ENCODE measurements at regions not wholly inside any gene's neighbourhood (a gene's known extent, or its start where the extent isn't known, plus 50 kb on each side); places are given as distances from the start of the nearest gene placed in this dataset.
"Not testable (repeated sequence)": the region's sequence is repeated elsewhere in the genome, so short reads cannot be mapped to it uniquely, and the experiment has no call there.

DNA sequence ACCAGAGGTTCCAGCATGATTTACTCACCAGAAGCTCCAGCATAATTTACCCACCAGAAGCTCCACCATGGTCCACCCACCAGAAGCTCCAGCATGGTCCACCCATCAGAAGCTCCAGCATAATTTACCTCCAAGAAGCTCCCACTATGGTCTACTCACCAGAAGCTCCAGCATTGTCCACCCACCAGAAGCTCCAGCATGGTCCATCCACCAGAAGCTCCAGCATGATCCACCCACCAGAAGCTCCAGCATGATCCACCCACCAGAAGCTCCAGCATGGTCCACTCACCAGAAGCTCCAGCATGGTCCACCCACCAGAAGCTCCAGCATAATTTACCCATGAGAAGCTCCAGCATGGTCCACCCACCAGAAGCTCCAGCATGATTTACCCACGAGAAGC lies 4490.7 kb upstream of the OR11H1 start:
- not testable (repeated sequence) for H3K36me3 ChIP-seq (ENCODE audit: control insufficient read depth, low read depth, low read length); H3K27ac ChIP-seq (ENCODE audit: low read length); H3K9ac ChIP-seq (ENCODE audit: low read length); H3K27me3 ChIP-seq (ENCODE audit: control insufficient read depth, insufficient read depth, low read length); H3K4me3 ChIP-seq (ENCODE audit: low read length); H3K4me1 ChIP-seq (ENCODE audit: control insufficient read depth, low read depth, low read length)
- peaks cover 75% of the 10 kb centered on the region for H3K9me3 ChIP-seq (ENCODE audit: control insufficient read depth, low read depth, low read length)

DNA sequence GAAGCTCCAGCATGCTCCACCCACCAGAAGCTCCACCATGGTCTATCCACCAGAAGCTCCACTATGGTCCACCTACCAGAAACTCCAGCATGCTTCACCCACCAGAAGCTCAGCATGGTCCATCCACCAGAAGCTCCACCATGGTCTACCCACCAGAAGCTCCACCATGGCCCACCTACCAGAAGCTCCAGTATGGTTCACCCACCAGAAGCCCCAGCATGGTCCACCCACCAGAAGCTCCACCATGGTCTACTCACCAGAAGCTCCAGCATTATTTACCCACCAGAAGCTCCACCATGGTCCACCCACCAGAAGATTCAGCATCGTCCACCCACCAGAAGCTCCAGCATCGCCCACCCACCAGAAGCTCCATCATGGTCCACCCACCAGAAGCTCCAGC lies 4490.2 kb upstream of the OR11H1 start:
- H3K27me3 ChIP-seq (ENCODE audit: control insufficient read depth, insufficient read depth, low read length); H3K36me3 ChIP-seq (ENCODE audit: control insufficient read depth, low read depth, low read length); H3K27ac ChIP-seq (ENCODE audit: low read length); H3K4me1 ChIP-seq (ENCODE audit: control insufficient read depth, low read depth, low read length); H3K4me3 ChIP-seq (ENCODE audit: low read length); H3K9ac ChIP-seq (ENCODE audit: low read length): not testable (repeated sequence)
- peaks cover 76% of the 10 kb centered on the region for H3K9me3 ChIP-seq (ENCODE audit: control insufficient read depth, low read depth, low read length)

DNA sequence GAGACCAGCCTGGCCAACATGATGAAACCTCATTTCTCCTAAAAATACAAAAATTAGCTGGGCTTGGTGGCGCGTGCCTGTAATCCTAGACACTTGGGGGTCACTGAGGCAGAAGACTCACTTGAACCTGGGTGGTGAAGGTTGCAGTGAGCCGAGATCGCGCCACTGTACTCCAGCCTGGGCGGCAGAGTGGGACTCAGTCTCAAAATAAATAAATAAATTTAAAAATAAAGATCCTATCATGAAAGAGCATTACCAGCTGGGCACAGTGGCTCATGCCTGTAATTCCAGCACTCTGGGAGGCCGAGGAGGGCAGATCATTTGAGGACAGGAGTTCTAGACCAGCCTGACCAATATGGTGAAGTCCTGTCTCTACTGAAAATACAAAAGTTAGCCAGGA lies 4489.2 kb upstream of the OR11H1 start:
- H3K4me1 ChIP-seq (ENCODE audit: control insufficient read depth, low read depth, low read length); H3K27ac ChIP-seq (ENCODE audit: low read length); H3K27me3 ChIP-seq (ENCODE audit: control insufficient read depth, insufficient read depth, low read length); H3K9ac ChIP-seq (ENCODE audit: low read length); H3K36me3 ChIP-seq (ENCODE audit: control insufficient read depth, low read depth, low read length); H3K4me3 ChIP-seq (ENCODE audit: low read length): not testable (repeated sequence)
- peaks cover 76% of the 10 kb centered on the region for H3K9me3 ChIP-seq (ENCODE audit: control insufficient read depth, low read depth, low read length)

DNA sequence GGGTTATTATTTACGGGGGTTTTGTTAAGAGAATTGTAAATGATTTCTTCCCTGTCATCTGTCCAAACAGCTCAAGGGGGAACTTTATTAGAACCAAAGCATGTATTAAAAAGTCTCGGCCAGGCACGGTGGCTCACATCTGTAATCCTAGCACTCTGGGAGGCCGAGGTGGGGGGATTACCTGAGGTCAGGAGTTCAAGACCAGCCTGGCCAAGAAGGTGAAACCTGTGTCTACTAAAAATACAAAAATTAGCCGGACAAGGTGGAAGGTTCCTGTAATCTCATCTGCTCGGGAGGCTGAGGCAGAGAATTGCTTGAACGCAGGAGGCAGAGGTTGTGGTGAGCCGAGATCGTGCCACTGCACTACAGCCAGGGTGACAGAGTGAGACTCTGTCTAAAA lies 4486.6 kb upstream of the OR11H1 start:
- peaks cover 57% of the 10 kb centered on the region for H3K9me3 ChIP-seq (ENCODE audit: control insufficient read depth, low read depth, low read length)
- H3K36me3 ChIP-seq (ENCODE audit: control insufficient read depth, low read depth, low read length); H3K4me3 ChIP-seq (ENCODE audit: low read length); H3K27me3 ChIP-seq (ENCODE audit: control insufficient read depth, insufficient read depth, low read length); H3K4me1 ChIP-seq (ENCODE audit: control insufficient read depth, low read depth, low read length); H3K27ac ChIP-seq (ENCODE audit: low read length); H3K9ac ChIP-seq (ENCODE audit: low read length): not testable (repeated sequence)

DNA sequence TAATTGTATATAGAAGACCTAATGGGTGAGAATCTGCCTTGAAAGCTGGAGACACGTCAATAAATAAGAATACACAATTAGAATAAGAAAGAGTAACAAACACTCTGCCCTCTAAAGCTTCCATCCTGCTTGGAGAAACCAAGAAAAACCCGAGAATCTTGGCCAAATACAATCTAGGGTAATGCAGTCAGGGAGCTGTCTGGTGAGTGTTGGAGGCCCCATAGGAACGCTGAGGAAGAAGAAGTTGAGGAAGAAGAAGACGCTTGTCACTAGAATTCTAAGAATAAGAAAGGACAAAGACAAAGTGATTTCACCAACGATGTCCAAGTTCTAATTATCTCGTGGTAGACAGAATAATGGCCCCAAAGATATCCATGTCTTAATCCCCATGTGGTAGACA lies 4485.9 kb upstream of the OR11H1 start:
- Histone ChIP-seq H3K9me3 (ENCODE audit: control insufficient read depth, low read depth, low read length) (peaks cover 54% of the 10 kb centered on the region), H3K27ac (ENCODE audit: low read length) (no peak overlapping the region), H3K27me3 (ENCODE audit: control insufficient read depth, insufficient read depth, low read length) (no peaks in the 10 kb centered on the region), H3K36me3 (ENCODE audit: control insufficient read depth, low read depth, low read length) (no peaks in the 10 kb centered on the region), H3K4me1 (ENCODE audit: control insufficient read depth, low read depth, low read length) (no peaks in the 10 kb centered on the region), H3K4me3 (ENCODE audit: low read length) (no peak overlapping the region), H3K9ac (ENCODE audit: low read length) (no peak overlapping the region)

DNA sequence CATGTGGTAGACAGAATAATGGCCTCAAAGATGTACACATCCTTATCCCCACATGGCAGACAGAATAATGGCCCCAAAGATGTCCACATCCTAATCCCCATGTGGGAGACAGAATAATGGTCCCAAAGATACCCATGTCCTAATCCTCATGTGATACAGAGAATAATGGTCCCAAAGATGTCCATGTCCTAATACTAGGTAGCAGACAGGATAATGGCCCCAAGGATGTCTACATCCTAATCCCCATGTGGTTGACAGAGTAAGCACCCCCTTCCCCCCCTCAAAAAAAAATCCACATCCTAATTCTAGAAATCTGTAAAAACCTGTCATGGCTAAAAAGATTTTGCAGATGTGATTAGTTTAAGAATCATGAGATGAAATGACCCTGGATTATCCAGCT lies 4484.7 kb upstream of the OR11H1 start:
- H3K27me3 ChIP-seq (ENCODE audit: control insufficient read depth, insufficient read depth, low read length); H3K4me1 ChIP-seq (ENCODE audit: control insufficient read depth, low read depth, low read length); H3K36me3 ChIP-seq (ENCODE audit: control insufficient read depth, low read depth, low read length); H3K27ac ChIP-seq (ENCODE audit: low read length); H3K4me3 ChIP-seq (ENCODE audit: low read length); H3K9ac ChIP-seq (ENCODE audit: low read length): not testable (repeated sequence)
- H3K9me3 ChIP-seq (ENCODE audit: control insufficient read depth, low read depth, low read length): peaks cover 51% of the 10 kb centered on the region

DNA sequence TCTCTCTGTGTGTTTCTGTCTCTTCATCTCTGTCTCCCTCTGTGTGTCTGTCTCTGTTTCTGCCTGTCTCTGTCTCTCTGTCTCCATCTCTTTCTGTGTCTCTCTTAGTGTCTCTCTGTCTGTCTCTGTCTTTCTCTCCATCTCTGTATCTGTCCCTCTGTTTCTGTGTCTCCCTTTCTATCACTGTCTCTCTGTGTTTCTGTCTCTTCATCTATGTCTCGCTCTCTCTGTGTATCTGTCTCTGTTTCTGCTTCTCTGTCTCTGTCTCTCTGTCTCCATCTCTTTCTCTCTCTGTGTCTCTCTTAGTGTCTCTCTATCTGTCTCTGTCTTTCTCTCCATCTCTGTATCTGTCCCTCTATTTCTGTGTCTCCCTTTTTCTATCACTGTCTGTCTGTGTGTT lies 4479.1 kb upstream of the OR11H1 start:
- not testable (repeated sequence) for H3K9ac ChIP-seq (ENCODE audit: low read length); H3K4me3 ChIP-seq (ENCODE audit: low read length); H3K4me1 ChIP-seq (ENCODE audit: control insufficient read depth, low read depth, low read length); H3K36me3 ChIP-seq (ENCODE audit: control insufficient read depth, low read depth, low read length); H3K27me3 ChIP-seq (ENCODE audit: control insufficient read depth, insufficient read depth, low read length); H3K27ac ChIP-seq (ENCODE audit: low read length)
- peaks cover 30% of the 10 kb centered on the region for H3K9me3 ChIP-seq (ENCODE audit: control insufficient read depth, low read depth, low read length)

DNA sequence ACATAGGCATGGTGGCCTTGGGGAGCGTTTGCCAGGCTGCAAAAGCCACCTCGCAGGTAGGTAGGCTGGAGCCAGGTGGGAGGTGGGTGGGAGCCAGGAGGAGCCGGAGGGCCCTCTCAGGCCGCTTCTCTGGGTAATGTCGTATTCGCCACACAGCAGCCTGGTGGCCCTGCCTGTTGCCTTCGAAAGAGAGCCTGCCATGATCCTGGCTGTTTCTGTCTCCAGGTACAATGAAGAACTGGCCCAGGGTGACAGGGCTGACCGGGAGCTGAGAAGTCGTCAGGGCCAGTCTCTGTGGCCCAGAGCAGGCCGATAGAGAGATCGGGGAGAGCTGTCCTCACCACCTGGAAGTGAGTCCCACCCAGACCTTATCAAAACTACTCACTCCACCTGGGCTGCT lies 4477.8 kb upstream of the OR11H1 start:
- H3K9ac ChIP-seq (ENCODE audit: low read length); H3K27ac ChIP-seq (ENCODE audit: low read length); H3K36me3 ChIP-seq (ENCODE audit: control insufficient read depth, low read depth, low read length); H3K4me3 ChIP-seq (ENCODE audit: low read length); H3K4me1 ChIP-seq (ENCODE audit: control insufficient read depth, low read depth, low read length); H3K27me3 ChIP-seq (ENCODE audit: control insufficient read depth, insufficient read depth, low read length): not testable (repeated sequence)
- H3K9me3 ChIP-seq (ENCODE audit: control insufficient read depth, low read depth, low read length): peaks cover 41% of the 10 kb centered on the region

DNA sequence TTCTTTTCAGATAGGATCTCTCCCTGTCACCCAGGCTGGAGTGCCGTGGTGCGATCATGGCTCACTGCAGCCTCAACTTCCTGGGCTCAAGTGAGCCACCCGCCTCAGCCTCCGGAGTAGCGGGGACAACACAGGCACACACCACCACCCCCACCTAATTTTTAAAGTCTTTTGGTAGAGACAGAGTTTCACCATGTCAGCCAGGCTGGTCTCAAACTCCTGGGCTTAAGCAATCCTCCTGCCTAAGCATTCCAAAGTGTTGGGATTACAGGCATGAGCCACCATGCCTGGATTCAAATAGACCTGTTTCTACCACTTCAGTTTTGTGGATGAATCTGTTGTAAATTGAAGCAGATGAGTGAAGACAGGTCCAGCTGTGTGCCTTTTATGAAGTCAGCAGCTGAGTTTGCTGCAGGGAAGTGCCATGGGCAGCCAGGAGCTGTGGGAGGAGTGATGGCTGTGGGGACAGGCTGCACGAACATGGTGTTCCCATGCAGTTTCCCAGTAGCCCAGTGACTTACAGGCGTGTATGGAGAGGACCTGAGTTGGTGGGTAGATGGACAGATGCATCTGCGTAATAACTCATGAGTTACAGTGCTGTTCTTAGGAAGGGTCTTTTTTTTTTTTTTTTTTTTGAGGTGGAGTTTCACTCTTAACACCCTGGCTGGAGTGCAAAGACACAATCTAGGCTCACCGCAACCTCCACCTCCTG lies 4476.4 kb upstream of the OR11H1 start:
- not testable (repeated sequence) for H3K27me3 ChIP-seq (ENCODE audit: control insufficient read depth, insufficient read depth, low read length); H3K4me3 ChIP-seq (ENCODE audit: low read length); H3K9ac ChIP-seq (ENCODE audit: low read length); H3K4me1 ChIP-seq (ENCODE audit: control insufficient read depth, low read depth, low read length); H3K36me3 ChIP-seq (ENCODE audit: control insufficient read depth, low read depth, low read length); H3K27ac ChIP-seq (ENCODE audit: low read length)
- H3K9me3 ChIP-seq (ENCODE audit: control insufficient read depth, low read depth, low read length): peaks cover 52% of the 10 kb centered on the region

DNA sequence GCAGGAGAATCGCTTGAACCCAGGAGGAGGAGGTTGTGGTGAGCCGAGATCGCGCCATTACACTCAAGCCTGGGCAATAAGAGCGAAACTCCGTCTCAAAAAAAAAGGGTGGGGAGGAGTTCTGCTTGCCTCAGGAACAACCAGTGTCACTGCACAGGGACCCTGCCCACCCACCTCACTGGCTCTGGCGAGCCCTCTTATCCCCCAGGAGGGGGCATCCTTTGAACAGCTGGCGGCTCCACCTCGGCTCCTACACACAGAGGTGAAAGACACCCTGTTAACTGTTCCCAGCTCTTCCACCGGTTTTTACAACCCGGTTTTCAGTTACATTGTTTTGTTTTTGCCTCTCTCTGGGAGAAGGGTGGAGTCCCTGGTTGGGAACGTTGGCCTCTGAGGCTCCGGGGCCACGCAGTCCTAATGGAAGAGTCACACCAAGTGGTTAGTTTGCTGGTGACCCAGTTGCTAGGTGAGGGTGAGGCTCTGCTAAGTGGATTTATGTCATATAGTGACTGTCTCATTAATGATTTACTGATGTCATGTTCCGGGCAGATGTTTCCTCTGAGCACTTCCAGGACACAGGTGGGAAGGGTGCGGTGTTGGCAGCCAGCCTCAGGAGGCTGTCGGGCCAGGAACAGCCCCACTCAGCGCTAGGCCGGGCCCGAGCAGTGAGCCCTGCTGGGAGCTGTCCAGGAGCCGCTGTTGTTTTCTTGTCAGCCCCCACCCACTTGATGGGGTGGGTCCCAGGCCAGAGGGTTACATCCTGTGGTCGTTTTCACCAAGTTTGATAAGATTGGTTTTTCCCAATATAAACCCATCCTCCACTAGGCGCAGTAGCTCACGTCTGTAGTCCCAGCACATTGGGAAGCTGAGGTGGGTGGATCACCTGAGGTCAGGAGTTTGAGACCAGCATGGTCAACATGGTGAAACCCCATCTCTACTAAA lies 4474.3 kb upstream of the OR11H1 start:
- not testable (repeated sequence) for H3K9ac ChIP-seq (ENCODE audit: low read length); H3K4me1 ChIP-seq (ENCODE audit: control insufficient read depth, low read depth, low read length); H3K27ac ChIP-seq (ENCODE audit: low read length); H3K27me3 ChIP-seq (ENCODE audit: control insufficient read depth, insufficient read depth, low read length); H3K36me3 ChIP-seq (ENCODE audit: control insufficient read depth, low read depth, low read length); H3K4me3 ChIP-seq (ENCODE audit: low read length)
- peaks cover 52% of the 10 kb centered on the region for H3K9me3 ChIP-seq (ENCODE audit: control insufficient read depth, low read depth, low read length)

DNA sequence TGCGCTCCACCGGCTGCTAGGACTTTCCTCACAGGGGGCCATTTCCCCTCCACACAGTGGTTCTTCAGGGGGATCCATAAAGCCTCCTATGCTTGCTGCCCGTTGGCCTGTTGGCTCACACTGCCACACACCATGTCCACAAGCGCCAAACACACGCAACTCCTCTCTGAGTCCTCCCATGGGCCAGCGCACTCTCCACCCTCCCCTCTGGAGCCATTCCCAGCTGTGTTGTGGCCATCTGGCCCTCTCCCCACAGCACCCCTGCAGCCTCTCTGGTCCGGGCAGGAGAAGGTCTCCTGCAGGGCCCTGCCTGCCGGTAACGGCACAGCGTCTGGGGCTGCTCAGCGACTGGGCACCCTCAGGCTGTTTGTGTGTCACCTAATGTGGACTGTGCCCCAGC lies 4473.3 kb upstream of the OR11H1 start:
- not testable (repeated sequence) for H3K27me3 ChIP-seq (ENCODE audit: control insufficient read depth, insufficient read depth, low read length); H3K36me3 ChIP-seq (ENCODE audit: control insufficient read depth, low read depth, low read length); H3K27ac ChIP-seq (ENCODE audit: low read length); H3K4me1 ChIP-seq (ENCODE audit: control insufficient read depth, low read depth, low read length); H3K9ac ChIP-seq (ENCODE audit: low read length); H3K4me3 ChIP-seq (ENCODE audit: low read length)
- peaks cover 53% of the 10 kb centered on the region for H3K9me3 ChIP-seq (ENCODE audit: control insufficient read depth, low read depth, low read length)

DNA sequence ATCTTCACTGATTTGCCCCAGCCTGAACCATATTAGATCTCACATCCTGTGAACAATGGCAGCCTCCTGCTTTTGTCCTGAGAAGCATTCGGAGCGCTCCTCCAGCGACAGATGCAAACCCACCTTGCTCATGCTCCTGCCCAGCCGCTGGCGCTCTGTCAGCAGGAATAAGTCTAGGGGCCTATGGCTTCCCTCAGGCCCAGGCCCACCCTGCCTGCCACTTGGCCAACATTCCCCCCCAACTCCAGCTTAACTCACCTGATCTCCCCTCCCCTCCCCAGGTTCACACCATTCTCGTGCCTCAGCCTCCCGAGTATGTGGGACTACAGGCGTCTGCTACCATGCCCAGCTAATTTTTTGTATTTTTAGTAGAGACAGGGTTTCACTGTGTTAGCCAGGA lies 4472.8 kb upstream of the OR11H1 start:
- not testable (repeated sequence) for H3K27ac ChIP-seq (ENCODE audit: low read length); H3K36me3 ChIP-seq (ENCODE audit: control insufficient read depth, low read depth, low read length)

More for the DNA sequence above, 4472.8 kb upstream of the OR11H1 start:
- not testable (repeated sequence) for H3K4me3 ChIP-seq (ENCODE audit: low read length); H3K4me1 ChIP-seq (ENCODE audit: control insufficient read depth, low read depth, low read length); H3K27me3 ChIP-seq (ENCODE audit: control insufficient read depth, insufficient read depth, low read length); H3K9ac ChIP-seq (ENCODE audit: low read length)
- H3K9me3 ChIP-seq (ENCODE audit: control insufficient read depth, low read depth, low read length): peaks cover 54% of the 10 kb centered on the region
